SU-DHL-6 (cell line): ENCODE measurements at regions not wholly inside any gene's neighbourhood (a gene's known extent, or its start where the extent isn't known, plus 50 kb on each side); places are given as distances from the start of the nearest gene placed in this dataset.

Experiments
- EZH2phosphoT487 ChIP-seq: fragments of 200-600 bp; sonication (generic), shearing (Covaris generic); conservative IDR thresholded peaks from 2 replicates; pipeline ENCODE4 v1.6.1; 2018; ENCODE audit warnings: mild to moderate bottlenecking, antibody characterized with exemption, low read length, moderate library complexity, mixed read lengths
- TF ChIP-seq, protein P1 (sequence below): fragments of 200-600 bp; sonication (generic); IDR thresholded peaks from one replicate; pipeline ENCODE4 v1.5.1; 2017; ENCODE audit warnings: antibody characterized with exemption, mild to moderate bottlenecking, low read length, moderate library complexity; ENCODE audit not compliant: insufficient read depth, poor library complexity, severe bottlenecking

DNA sequence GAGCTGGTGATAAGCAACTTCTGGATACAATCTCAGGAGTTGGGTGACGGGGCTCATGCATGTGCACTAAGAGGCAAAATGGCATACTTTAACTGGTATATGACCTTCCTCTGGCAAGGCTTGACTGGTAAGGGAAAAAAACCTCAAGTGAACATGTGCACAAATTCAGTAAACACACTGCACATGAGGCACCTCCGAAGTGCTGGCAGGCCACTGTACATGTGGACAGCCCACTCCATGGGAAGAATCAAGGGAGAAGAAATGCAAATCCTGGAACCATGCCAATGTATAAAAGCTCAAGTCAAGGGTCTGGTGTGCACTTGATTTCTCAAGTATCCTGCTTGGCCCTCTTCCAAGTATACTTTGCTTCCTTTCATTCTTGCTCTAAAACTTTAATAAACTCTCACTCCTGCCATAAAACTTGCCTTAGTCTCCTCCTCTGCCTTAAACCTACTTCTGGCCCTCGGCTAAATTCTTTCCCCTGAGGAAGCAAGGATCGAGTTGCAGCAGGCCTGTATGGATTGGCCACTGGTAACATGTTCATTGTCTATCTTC is 167.2 kb downstream of the RAMP3 start:
- TF ChIP-seq, protein P1, sequence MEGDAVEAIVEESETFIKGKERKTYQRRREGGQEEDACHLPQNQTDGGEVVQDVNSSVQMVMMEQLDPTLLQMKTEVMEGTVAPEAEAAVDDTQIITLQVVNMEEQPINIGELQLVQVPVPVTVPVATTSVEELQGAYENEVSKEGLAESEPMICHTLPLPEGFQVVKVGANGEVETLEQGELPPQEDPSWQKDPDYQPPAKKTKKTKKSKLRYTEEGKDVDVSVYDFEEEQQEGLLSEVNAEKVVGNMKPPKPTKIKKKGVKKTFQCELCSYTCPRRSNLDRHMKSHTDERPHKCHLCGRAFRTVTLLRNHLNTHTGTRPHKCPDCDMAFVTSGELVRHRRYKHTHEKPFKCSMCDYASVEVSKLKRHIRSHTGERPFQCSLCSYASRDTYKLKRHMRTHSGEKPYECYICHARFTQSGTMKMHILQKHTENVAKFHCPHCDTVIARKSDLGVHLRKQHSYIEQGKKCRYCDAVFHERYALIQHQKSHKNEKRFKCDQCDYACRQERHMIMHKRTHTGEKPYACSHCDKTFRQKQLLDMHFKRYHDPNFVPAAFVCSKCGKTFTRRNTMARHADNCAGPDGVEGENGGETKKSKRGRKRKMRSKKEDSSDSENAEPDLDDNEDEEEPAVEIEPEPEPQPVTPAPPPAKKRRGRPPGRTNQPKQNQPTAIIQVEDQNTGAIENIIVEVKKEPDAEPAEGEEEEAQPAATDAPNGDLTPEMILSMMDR: no peak
- TF ChIP-seq EZH2phosphoT487: no peak
